ENCODE measurements at regions not wholly inside any gene's neighbourhood (a gene's known extent, or its start where the extent isn't known, plus 50 kb on each side); places are given as distances from the start of the nearest gene placed in this dataset.
A peak's percentile ranks its signal among the peaks of the same experiment; 100 is the strongest.

- H3K4me2 ChIP-seq (ENCODE audit: low read length) = no peak overlapping the region
- H3K27me3 ChIP-seq (ENCODE audit: low read depth, low read length) = no peaks in the 10 kb centered on the region
- no peak overlapping the region for H3K4me3 ChIP-seq (ENCODE audit: low read length)
- TF ChIP-seq EZH2phosphoT487 (IDR thresholded peaks at IDR 0.05; ENCODE audit: low read depth) (no peak), CTCF (IDR thresholded peaks at IDR 0.05; ENCODE audit: low read depth, low read length) (peak; percentile 41)
- no peaks in the 10 kb centered on the region for H3K36me3 ChIP-seq (replicated peaks; ENCODE audit: low read depth, low read length)
- no peak overlapping the region for H3K9ac ChIP-seq (ENCODE audit: low read length)
- no peaks in the 10 kb centered on the region for H3K79me2 ChIP-seq (ENCODE audit: low read length)
- H3K27ac ChIP-seq (ENCODE audit: low read length) = no peak overlapping the region
- H3K4me1 ChIP-seq (ENCODE audit: low read length) = no peaks in the 10 kb centered on the region
- no peak overlapping the region for H2AFZ ChIP-seq (ENCODE audit: low read depth, low read length)
- H3K9me3 ChIP-seq (ENCODE audit: insufficient read depth, low read length) = no peaks in the 10 kb centered on the region
- H4K20me1 ChIP-seq (ENCODE audit: insufficient read depth, low read length) = no peaks in the 10 kb centered on the region
Observed at GRCh38 chr3:154684021-154684420, 254.0 kb upstream of the GPR149 start.

- Histone ChIP-seq H3K79me2 (ENCODE audit: low read length) (no peaks in the 10 kb centered on the region), H3K4me2 (ENCODE audit: low read length) (no peak overlapping the region), H3K4me3 (ENCODE audit: low read length) (no peak overlapping the region), H3K27ac (ENCODE audit: low read length) (no peak overlapping the region), H3K27me3 (ENCODE audit: low read depth, low read length) (no peaks in the 10 kb centered on the region), H3K9me3 (ENCODE audit: insufficient read depth, low read length) (no peaks in the 10 kb centered on the region), H2AFZ (ENCODE audit: low read depth, low read length) (no peak overlapping the region), H3K4me1 (ENCODE audit: low read length) (no peaks in the 10 kb centered on the region), H3K36me3 (replicated peaks; ENCODE audit: low read depth, low read length) (no peaks in the 10 kb centered on the region), H3K9ac (ENCODE audit: low read length) (no peak overlapping the region), H4K20me1 (ENCODE audit: insufficient read depth, low read length) (no peaks in the 10 kb centered on the region)
- TF ChIP-seq CTCF (IDR thresholded peaks at IDR 0.05; ENCODE audit: low read depth, low read length) = no peak
- TF ChIP-seq EZH2phosphoT487 (IDR thresholded peaks at IDR 0.05; ENCODE audit: low read depth) = no peak
Observed at GRCh38 chr3:154678041-154678654, 248.2 kb upstream of the GPR149 start.

- Histone ChIP-seq H3K4me3 (ENCODE audit: low read length) (no peak overlapping the region), H3K9ac (ENCODE audit: low read length) (no peak overlapping the region), H4K20me1 (ENCODE audit: insufficient read depth, low read length) (no peaks in the 10 kb centered on the region), H3K79me2 (ENCODE audit: low read length) (no peaks in the 10 kb centered on the region), H3K27ac (ENCODE audit: low read length) (no peak overlapping the region), H3K4me2 (ENCODE audit: low read length) (no peak overlapping the region), H3K36me3 (replicated peaks; ENCODE audit: low read depth, low read length) (no peaks in the 10 kb centered on the region), H2AFZ (ENCODE audit: low read depth, low read length) (no peak overlapping the region), H3K27me3 (ENCODE audit: low read depth, low read length) (no peaks in the 10 kb centered on the region), H3K9me3 (ENCODE audit: insufficient read depth, low read length) (no peaks in the 10 kb centered on the region), H3K4me1 (ENCODE audit: low read length) (no peaks in the 10 kb centered on the region)
- TF ChIP-seq CTCF (IDR thresholded peaks at IDR 0.05; ENCODE audit: low read depth, low read length) (no peak), EZH2phosphoT487 (IDR thresholded peaks at IDR 0.05; ENCODE audit: low read depth) (no peak)
Observed at GRCh38 chr3:154668835-154669234, 238.8 kb upstream of the GPR149 start.

GRCh38 chr3:154668187-154668586, 238.2 kb upstream of the GPR149 start:
- Histone ChIP-seq H3K79me2 (ENCODE audit: low read length) (no peaks in the 10 kb centered on the region), H2AFZ (ENCODE audit: low read depth, low read length) (no peak overlapping the region), H3K27me3 (ENCODE audit: low read depth, low read length) (no peaks in the 10 kb centered on the region), H3K9me3 (ENCODE audit: insufficient read depth, low read length) (no peaks in the 10 kb centered on the region), H3K27ac (ENCODE audit: low read length) (no peak overlapping the region), H4K20me1 (ENCODE audit: insufficient read depth, low read length) (no peaks in the 10 kb centered on the region), H3K4me1 (ENCODE audit: low read length) (no peaks in the 10 kb centered on the region), H3K4me2 (ENCODE audit: low read length) (no peak overlapping the region), H3K4me3 (ENCODE audit: low read length) (no peak overlapping the region), H3K36me3 (replicated peaks; ENCODE audit: low read depth, low read length) (no peaks in the 10 kb centered on the region), H3K9ac (ENCODE audit: low read length) (no peak overlapping the region)
- TF ChIP-seq EZH2phosphoT487 (IDR thresholded peaks at IDR 0.05; ENCODE audit: low read depth) = no peak
- TF ChIP-seq CTCF (IDR thresholded peaks at IDR 0.05; ENCODE audit: low read depth, low read length) = no peak
